RWPE1 (cell line): ENCODE measurements at regions not wholly inside any gene's neighbourhood (a gene's known extent, or its start where the extent isn't known, plus 50 kb on each side); places are given as distances from the start of the nearest gene placed in this dataset.
"Not testable (repeated sequence)": the region's sequence is repeated elsewhere in the genome, so short reads cannot be mapped to it uniquely, and the experiment has no call there.

Source experiments
- CTCF ChIA-PET: fragments of 350-600 bp; sonication (Branson Sonifier 250); formaldehyde crosslinking; extraction: SDS; loops from one replicate; lab custom pipeline; 2021; lab: Yijun Ruan, JAX
- POLR2A ChIA-PET: fragments of 400-600 bp; formaldehyde crosslinking; extraction: SDS; loops from one replicate; lab custom pipeline; 2020; ENCODE audit warnings: antibody characterized with exemption; ENCODE audit not compliant: low non-redundant PET; lab: Yijun Ruan, JAX
- DNase-seq: peaks from one replicate; pipeline ENCODE4 v3.0.0; 2012; ENCODE audit warnings: low spot score
- H3K27ac ChIP-seq: fragments of 450-650 bp; 2 replicates; pipeline ENCODE4 v1.5.1; 2017
- TF ChIP-seq, protein P1 (sequence below): fragments of 450-650 bp; conservative IDR thresholded peaks from 2 replicates; pipeline ENCODE4 v1.5.1; 2017; ENCODE audit warnings: low read depth, mild to moderate bottlenecking

DNA sequence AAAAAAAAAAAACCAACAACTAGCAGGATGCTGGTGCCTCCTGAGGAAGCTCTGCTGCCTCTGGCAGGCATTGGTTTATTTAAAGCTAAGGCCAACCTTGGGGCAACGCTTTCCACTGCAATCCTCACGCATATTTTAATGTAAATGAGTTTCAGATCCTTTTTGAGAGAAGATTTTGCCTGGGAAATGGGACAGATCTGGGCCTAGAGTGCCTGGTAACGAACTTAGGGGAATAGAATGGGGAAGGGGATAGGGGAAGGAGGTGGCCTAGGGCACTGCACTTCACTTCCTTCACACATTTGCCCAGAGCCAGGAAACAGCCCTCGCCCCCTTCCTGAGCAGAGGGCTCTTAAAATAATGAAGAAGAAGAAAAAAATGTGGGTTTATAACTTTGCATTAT lies 132.7 kb upstream of the TMEM170B start:
- no peak overlapping the region for H3K27ac ChIP-seq
- ChIA-PET CTCF (no interaction called here), POLR2A (no interaction called here)
- DNase-seq = no peak
- TF ChIP-seq, protein P1, sequence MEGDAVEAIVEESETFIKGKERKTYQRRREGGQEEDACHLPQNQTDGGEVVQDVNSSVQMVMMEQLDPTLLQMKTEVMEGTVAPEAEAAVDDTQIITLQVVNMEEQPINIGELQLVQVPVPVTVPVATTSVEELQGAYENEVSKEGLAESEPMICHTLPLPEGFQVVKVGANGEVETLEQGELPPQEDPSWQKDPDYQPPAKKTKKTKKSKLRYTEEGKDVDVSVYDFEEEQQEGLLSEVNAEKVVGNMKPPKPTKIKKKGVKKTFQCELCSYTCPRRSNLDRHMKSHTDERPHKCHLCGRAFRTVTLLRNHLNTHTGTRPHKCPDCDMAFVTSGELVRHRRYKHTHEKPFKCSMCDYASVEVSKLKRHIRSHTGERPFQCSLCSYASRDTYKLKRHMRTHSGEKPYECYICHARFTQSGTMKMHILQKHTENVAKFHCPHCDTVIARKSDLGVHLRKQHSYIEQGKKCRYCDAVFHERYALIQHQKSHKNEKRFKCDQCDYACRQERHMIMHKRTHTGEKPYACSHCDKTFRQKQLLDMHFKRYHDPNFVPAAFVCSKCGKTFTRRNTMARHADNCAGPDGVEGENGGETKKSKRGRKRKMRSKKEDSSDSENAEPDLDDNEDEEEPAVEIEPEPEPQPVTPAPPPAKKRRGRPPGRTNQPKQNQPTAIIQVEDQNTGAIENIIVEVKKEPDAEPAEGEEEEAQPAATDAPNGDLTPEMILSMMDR = no peak

DNA sequence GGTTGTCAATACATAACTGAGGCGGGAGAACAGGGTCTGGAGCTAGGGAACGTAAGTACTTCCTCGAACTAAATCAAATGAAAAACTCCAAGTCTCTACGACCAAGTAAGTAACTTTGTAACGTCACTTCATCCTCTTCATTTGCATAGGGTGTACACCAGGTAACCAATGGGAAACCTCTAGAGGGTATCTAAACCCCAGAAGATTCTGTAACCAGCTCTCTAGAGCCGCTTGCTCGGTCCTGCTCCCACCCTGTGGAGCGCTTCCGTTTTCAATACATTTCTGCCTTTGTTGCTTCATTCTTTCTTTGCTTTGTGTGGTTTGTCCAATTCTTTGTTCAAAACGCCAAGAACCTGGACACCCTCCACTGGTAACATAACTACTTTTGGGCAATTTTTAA lies 133.5 kb upstream of the TMEM170B start:
- no peak overlapping the region for H3K27ac ChIP-seq
- POLR2A ChIA-PET = no interaction called here
- no peak for DNase-seq
- CTCF ChIA-PET = no interaction called here
- TF ChIP-seq, protein P1 = no peak

DNA sequence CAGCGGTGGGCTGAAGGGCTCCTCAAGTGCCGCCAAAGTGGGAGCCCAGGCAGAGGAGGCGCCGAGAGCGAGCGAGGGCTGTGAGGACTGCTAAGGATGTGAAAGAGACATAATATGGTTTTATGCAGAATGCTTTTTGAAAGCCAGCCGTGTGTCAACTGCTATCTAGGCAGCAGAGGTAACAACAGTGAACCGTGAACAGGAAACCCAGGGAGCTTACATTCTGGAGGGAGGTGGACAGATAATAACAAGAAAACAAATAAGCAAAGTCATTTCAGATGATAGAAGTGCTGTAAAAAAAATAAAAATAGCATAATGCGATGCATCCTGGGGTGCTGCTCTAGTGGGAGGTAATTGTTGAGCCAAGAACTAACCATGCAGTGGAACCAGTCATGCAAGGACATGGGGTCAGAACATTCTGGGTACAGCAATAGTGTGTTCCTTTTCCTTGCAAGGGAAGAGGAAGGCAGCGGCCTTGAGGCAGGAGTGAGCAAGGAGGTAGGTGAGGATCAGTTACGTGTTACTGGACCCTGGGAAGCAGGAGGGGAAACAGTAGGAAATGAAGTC lies 134.4 kb upstream of the TMEM170B start:
- ChIA-PET POLR2A (no interaction called here), CTCF (no interaction called here)
- DNase-seq = no peak
- TF ChIP-seq, protein P1 = no peak
- no peak overlapping the region for H3K27ac ChIP-seq

DNA sequence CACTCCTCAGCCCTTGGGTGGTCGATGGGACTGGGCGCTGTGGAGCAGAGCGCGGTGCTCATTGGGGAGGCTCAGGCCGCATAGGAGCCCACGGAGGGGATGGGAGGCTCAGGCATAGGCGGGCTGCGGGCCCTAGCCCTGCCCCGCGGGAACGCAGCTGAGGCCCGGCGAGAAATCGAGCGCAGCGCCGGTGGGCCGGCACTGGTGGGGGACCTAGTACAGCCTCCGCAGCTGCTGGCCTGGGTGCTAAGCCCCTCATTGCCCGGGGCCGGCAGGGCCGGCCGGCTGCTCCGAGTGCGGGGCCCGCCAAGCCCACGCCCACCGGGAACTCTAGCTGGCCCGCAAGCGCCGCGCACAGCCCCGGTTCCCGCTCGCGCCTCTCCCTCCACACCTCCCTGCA lies 135.0 kb upstream of the TMEM170B start:
- DNase-seq, POLR2A ChIA-PET, H3K27ac ChIP-seq: not testable (repeated sequence)
- CTCF ChIA-PET = interaction anchor here (0.6 kb wide), 1 partner anchor 127 kb away, joined by 4 read pairs; no protein-coding TSS in a partner anchor

DNA sequence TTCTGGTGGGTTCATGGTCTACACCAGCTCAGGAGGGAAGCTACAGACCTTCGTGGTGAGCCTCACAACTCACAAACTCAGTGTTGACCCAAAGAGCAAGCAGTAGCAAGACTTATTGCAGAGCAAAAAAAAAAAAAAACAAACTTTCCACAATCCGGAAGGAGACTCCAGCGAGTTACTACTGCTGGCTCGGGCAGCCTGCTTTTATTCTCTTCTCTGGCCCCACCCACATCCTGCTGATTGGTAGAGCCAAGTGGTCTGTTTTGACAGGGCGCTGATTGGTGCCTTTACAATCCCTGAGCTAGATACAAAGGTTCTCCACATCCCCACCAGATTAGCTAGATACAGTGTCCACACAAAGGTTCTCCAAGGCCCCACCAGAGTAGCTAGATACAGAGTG lies 135.6 kb upstream of the TMEM170B start:
- CTCF ChIA-PET = interaction anchor here (0.6 kb wide), 1 partner anchor 128 kb away, joined by 4 read pairs; no protein-coding TSS in a partner anchor

DNA sequence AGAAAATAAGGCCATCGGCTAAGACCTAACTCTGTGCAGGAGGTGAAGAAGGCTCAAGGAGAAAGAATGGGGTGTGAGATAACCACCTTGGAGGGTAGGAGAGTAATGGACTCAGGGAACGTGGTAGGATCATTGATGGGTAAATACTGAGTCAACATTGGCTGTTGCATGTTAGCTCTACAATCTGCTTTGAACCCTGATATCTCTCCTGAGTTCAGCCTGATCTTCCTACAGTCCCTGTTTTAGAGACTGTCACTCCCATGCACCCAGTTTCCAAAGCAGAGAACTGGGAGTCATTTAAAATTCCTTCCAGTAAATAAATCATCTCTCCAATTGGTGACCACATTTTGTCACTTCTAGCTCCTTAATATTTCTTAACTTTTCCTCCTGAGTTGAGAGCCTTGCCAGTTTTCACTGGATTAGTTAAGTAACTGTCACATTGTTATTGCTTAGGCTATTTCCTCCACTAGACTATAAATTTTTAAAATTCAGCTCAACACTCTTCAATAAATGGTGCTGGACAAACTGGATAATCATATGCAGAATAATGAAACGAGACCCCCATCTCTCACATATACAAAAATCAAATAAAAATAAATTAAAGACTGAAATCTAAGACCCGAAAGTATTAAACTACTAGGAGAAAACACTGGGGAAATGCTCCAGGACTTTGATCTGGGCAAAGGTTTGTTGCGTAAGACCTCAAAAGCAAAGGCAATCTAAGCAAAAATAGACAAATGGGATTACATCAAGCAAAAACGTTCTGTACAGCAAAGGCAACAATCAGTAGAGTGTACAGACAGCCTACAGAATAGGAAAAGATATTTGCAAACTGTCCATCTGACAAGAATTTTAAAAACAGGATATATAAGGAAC lies 138.9 kb upstream of the TMEM170B start:
- H3K27ac ChIP-seq = no peak overlapping the region
- ChIA-PET CTCF (no interaction called here), POLR2A (no interaction called here)
- no peak for DNase-seq
- TF ChIP-seq, protein P1 = no peak

More for the DNA sequence above, 135.6 kb upstream of the TMEM170B start:
- DNase-seq, POLR2A ChIA-PET, H3K27ac ChIP-seq: not testable (repeated sequence)

DNA sequence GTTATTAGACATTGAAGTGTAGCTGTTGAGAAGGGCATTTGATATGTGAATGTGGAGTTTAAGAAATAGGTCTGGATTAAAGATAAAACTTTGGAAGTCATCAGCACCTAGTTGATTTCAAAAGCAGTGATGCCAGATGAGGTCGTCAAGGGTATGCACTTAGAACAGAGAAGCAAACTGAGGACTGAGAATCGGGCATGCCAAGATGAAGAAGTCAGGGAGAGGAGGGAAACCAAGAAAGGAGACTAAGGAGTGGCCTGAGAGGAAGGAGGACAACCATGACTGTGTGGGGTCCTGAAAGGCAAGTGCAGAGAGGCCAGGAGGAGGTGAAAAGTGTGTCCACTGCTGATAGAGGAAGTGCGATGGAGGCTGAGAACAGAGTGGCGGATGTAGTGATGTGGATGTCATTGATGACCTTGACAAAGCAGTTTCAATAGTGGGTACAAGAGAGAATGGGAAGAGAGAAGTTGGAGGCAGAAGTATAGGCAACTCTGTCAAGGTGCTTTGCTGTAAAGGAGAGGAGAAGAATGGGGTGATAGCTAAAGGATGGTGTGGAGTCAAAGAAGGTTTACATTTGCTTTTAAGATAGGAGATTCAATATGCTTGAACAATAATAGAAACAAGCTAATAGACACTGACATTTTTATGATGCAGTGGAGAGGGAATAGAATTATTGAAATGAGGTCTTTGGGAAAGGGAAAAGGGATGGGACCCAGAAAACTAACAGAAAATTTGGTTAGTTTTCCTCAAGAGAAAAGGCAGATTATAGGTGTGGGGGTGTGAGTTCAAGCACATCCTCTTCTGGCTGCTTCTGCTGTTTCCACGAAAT lies 139.7 kb upstream of the TMEM170B start:
- ChIA-PET POLR2A (no interaction called here), CTCF (interaction anchor here (0.6 kb wide), 1 partner anchor 254 kb away, joined by 3 read pairs; no protein-coding TSS in a partner anchor)
- no peak for DNase-seq
- H3K27ac ChIP-seq = no peak overlapping the region
- TF ChIP-seq, protein P1 = no peak
